ENCODE measurements at regions not wholly inside any gene's neighbourhood (a gene's known extent, or its start where the extent isn't known, plus 50 kb on each side); places are given as distances from the start of the nearest gene placed in this dataset.
A peak's percentile ranks its signal among the peaks of the same experiment; 100 is the strongest.

DNA sequence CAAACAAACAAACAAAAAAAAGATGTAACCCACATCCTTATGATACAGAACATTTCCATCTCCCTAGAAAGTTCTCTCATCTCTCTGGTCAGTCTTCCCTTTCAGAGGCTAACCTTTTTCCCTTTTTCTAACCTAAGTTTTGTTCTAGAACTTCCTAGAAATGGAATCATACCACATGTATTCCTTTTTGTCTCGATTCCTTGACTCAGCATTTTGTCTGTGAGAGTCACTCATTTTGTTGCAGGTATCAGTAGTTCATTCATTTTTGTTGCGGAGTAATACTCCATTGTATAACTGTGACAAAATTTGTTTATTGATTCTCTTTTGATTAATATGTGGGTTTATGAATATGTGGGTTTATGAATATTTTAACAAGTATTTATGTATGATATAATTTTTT, 400.0 kb upstream of the PDE4D start:
- no peaks in the 10 kb centered on the region for H3K4me1 ChIP-seq
- TF ChIP-seq POLR2A (IDR thresholded peaks at IDR 0.05), result no peak
- TF ChIP-seq, protein P1, sequence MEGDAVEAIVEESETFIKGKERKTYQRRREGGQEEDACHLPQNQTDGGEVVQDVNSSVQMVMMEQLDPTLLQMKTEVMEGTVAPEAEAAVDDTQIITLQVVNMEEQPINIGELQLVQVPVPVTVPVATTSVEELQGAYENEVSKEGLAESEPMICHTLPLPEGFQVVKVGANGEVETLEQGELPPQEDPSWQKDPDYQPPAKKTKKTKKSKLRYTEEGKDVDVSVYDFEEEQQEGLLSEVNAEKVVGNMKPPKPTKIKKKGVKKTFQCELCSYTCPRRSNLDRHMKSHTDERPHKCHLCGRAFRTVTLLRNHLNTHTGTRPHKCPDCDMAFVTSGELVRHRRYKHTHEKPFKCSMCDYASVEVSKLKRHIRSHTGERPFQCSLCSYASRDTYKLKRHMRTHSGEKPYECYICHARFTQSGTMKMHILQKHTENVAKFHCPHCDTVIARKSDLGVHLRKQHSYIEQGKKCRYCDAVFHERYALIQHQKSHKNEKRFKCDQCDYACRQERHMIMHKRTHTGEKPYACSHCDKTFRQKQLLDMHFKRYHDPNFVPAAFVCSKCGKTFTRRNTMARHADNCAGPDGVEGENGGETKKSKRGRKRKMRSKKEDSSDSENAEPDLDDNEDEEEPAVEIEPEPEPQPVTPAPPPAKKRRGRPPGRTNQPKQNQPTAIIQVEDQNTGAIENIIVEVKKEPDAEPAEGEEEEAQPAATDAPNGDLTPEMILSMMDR (IDR thresholded peaks at IDR 0.05), result no peak
- no peaks in the 10 kb centered on the region for H3K27me3 ChIP-seq
- no peak overlapping the region for H3K4me3 ChIP-seq
- no peak for DNase-seq
- H3K9me3 ChIP-seq, result no peaks in the 10 kb centered on the region
- H3K27ac ChIP-seq, result no peak overlapping the region
- no peaks in the 10 kb centered on the region for H3K36me3 ChIP-seq

DNA sequence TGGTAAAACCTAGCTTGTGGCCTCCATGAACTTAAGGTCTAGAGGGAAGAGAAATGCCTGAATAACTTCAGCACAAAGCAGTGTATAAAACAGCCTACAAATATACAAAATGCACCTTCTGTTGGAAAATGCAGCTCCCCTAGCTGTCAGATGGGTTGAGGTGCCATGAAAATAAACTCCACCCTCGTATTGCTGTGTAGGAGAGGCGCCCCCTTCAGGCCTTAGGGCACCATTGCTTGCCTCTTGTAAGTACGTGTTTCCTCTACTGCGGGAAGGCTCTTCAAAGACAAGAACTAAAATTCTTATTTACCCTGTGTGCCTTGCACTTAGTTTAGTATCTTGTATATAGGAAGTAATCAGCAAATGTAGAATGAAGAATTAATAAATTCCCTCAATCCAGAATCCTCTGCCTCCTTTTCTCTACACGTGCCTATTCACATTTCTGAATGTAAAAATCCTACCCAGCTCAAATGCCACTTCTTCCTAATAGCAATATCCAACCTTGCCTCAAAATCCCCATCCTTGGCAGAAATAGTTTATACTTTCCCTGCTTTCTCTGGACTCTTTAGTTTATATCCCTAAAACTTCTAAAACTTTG, 393.7 kb upstream of the PDE4D start:
- Histone ChIP-seq H3K4me1 (no peaks in the 10 kb centered on the region), H3K9me3 (no peaks in the 10 kb centered on the region), H3K27me3 (no peaks in the 10 kb centered on the region), H3K36me3 (no peaks in the 10 kb centered on the region), H3K27ac (no peak overlapping the region), H3K4me3 (no peak overlapping the region)
- no peak for TF ChIP-seq POLR2A (IDR thresholded peaks at IDR 0.05)
- TF ChIP-seq, protein P1 (IDR thresholded peaks at IDR 0.05), result peak in 4 of 6 experiments; percentile 37 to 54 (median 48)
- peak in 2 of 3 donors; percentile 41 to 56 for DNase-seq

DNA sequence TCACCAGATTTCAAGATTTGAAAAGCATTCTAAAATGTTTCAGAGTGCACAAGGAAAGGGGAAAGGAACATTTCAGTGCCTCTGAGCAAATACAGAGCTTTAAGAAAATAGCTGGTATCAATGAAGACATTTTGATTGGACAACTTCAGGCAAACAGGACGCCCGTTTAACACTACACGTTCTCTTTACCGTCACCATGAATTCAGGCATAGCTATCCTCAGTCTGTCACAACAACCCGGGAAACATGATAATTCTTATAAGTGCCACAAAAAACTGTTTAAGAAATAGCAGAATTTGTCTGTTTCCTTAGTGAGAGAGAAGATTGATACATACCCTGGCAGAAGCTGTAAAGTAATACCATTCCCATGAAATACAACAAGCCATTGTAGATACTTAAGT, 392.4 kb upstream of the PDE4D start:
- TF ChIP-seq, protein P1 (IDR thresholded peaks at IDR 0.05), result no peak
- no peak for TF ChIP-seq POLR2A (IDR thresholded peaks at IDR 0.05)
- no peak for DNase-seq
- no peak overlapping the region for H3K27ac ChIP-seq
- no peaks in the 10 kb centered on the region for H3K4me1 ChIP-seq
- H3K27me3 ChIP-seq, result no peaks in the 10 kb centered on the region
- H3K4me3 ChIP-seq, result no peak overlapping the region
- H3K36me3 ChIP-seq, result no peaks in the 10 kb centered on the region
- no peaks in the 10 kb centered on the region for H3K9me3 ChIP-seq

DNA sequence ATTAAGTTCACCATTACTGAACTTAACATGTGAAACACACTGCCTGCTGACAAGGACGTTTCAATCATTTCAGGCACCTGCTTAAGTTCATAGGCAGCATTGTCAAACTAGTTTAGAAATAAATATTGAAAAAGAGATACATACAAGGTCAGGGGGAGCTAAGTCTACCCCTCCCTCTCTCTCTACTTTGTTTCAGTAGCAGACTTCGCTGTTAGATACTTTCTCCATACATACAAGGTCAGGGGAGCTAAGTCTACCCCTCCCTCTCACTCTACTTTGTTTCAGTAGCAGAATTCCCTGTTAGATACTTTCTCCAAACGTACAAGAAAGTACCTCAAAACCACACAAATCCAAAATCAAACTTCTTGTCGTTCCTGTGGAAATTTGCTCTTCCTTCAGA, 387.4 kb upstream of the PDE4D start:
- Histone ChIP-seq H3K36me3 (no peaks in the 10 kb centered on the region), H3K27ac (no peak overlapping the region), H3K4me3 (no peak overlapping the region), H3K27me3 (no peaks in the 10 kb centered on the region), H3K4me1 (no peaks in the 10 kb centered on the region), H3K9me3 (no peaks in the 10 kb centered on the region)
- no peak for DNase-seq
- TF ChIP-seq, protein P1 (IDR thresholded peaks at IDR 0.05), result no peak
- no peak for TF ChIP-seq POLR2A (IDR thresholded peaks at IDR 0.05)

DNA sequence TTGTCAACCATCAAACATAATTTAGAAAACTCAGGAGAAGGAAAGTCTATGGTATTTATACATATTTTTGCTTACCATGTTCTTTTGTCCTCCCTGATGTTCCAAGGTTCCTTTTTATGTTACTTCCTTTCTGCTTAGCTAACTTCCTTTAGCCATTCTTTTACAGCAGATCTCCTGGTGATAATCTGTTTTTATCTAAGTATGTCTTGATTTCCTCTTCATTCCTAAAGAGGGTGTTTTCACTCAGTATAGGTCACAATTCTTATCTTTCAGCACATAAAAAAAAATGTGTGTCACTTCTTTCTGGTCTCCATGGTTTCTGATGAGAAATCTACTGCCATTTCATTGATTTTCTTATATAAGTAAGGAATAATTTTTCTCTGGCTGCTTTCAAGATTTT, 384.4 kb upstream of the PDE4D start:
- DNase-seq, result no peak
- H3K4me1 ChIP-seq, result no peaks in the 10 kb centered on the region
- H3K27me3 ChIP-seq, result no peaks in the 10 kb centered on the region
- H3K36me3 ChIP-seq, result no peaks in the 10 kb centered on the region
- no peaks in the 10 kb centered on the region for H3K9me3 ChIP-seq
- no peak overlapping the region for H3K4me3 ChIP-seq
- no peak overlapping the region for H3K27ac ChIP-seq
- TF ChIP-seq, protein P1 (IDR thresholded peaks at IDR 0.05), result no peak
- no peak for TF ChIP-seq POLR2A (IDR thresholded peaks at IDR 0.05)

GRCh38 chr5:60274747-60275146, 381.2 kb upstream of the PDE4D start:
- Histone ChIP-seq H3K4me1 (no peaks in the 10 kb centered on the region), H3K27ac (no peak overlapping the region), H3K9me3 (no peaks in the 10 kb centered on the region), H3K4me3 (no peak overlapping the region), H3K36me3 (no peaks in the 10 kb centered on the region), H3K27me3 (no peaks in the 10 kb centered on the region)
- TF ChIP-seq, protein P1 (IDR thresholded peaks at IDR 0.05), result no peak
- TF ChIP-seq POLR2A (IDR thresholded peaks at IDR 0.05), result no peak
- no peak for DNase-seq
